Stimulated activated CD8-positive, alpha-beta memory T cell treated with anti-CD3 and anti-CD28 coated beads, Interleukin-7, amount 100 ng/mL, for 1 hour (primary cell): ENCODE measurements at regions not wholly inside any gene's neighbourhood (a gene's known extent, or its start where the extent isn't known, plus 50 kb on each side); places are given as distances from the start of the nearest gene placed in this dataset.
"Not testable (repeated sequence)": the region's sequence is repeated elsewhere in the genome, so short reads cannot be mapped to it uniquely, and the experiment has no call there.

Experiments
- DNase-seq, 2 donors: peaks; one replicate each; pipeline ENCODE4 v3.0.0-alpha.2; 2020; ENCODE audit warnings: low read depth in 2 of 2

DNA sequence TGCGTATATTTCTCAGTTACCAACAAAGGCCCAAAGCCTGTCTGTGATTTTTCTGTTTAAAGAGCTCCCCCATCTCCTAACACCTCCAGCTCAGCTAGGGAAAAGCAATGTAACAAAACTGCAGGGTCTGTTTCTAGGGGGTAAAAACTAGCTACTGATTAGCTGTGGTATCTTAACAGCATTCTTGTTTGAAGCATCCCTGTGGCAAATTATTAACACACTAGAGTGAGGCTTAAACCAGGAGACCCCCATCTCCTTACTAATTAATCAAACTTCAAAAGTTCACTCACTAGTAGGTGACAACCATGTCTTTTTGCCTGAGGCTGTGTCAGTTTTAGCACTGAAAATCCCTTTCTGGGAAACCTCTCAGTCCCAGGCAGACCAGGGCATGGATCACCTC lies 186.2 kb upstream of the PARD3B start:
- DNase-seq = no peak

- DNase-seq = no peak
Observed at GRCh38 chr2:204360218-204361007, 184.9 kb upstream of the PARD3B start.

- DNase-seq = no peak
Observed at GRCh38 chr2:204361738-204362137, 183.5 kb upstream of the PARD3B start.

DNA sequence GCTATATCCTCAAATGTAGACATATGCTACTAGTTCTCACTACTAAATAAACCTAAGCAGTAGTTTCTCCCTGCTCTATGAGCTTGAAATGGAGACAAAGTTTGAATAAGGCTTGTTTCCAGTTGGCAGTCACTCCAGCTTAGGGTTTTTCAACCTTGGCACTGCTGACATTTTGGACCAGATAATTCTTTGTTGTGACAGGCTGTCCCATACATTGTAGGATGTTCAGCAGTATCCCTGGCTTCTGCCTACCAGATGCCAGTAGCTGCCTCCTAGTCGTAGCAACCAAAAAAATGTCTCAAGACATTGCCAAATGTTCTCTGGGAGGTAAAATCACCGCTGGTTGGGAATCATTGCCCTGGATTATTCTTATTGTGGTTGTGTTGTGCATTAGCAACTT lies 182.7 kb upstream of the PARD3B start:
- DNase-seq = no peak

GRCh38 chr2:204363513-204363912 lies 181.8 kb upstream of the PARD3B start:
- DNase-seq = no peak

GRCh38 chr2:204364860-204365535 lies 180.3 kb upstream of the PARD3B start:
- DNase-seq = no peak

- DNase-seq = no peak
Observed at GRCh38 chr2:204365811-204366210, 179.5 kb upstream of the PARD3B start.

DNA sequence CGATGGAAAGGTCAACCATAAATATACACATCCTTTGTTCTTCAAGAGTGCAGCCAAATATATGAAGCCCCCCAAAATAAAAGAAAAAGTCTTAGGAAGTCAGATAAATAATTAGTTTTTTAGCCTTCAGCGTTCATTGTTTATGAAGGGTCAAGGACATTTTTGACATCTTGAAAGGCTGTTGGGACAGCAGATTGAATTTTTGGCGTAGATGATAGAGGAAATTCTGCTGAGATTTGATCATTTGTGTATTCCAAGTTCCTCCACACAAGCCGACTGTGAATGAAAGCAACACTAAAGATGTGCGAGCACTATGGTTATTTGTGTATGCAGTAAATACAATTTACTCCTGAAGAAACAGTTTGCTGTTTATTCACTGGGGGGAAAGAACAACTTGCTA lies 177.8 kb upstream of the PARD3B start:
- DNase-seq = no peak

DNA sequence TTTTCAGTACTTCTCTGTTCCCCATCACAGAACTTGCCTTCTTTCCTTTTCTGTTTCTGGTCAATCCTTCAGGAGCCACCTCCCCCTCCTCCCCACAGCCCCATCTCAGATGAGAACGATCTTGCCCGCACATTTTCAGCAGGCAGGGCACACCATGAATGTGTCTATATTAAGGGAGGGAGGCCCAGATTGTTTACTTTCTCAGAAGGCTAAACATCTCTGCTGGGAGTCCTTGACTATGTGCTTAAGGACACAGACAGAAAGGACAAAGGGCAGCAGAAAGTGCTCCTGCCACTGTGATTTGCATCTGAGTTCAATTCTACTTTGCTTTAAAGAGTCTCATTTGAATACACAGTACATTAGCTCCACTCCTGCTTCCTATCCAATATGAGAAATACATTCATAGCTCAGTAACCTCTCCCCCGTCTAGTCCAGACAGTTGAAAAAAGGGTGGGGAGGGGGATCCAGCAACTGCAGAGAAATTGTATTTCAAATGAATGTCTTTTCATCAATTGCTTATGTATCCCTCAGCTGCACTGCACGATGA lies 175.0 kb upstream of the PARD3B start:
- no peak for DNase-seq

GRCh38 chr2:204373942-204374341 lies 171.3 kb upstream of the PARD3B start:
- no peak for DNase-seq

DNA sequence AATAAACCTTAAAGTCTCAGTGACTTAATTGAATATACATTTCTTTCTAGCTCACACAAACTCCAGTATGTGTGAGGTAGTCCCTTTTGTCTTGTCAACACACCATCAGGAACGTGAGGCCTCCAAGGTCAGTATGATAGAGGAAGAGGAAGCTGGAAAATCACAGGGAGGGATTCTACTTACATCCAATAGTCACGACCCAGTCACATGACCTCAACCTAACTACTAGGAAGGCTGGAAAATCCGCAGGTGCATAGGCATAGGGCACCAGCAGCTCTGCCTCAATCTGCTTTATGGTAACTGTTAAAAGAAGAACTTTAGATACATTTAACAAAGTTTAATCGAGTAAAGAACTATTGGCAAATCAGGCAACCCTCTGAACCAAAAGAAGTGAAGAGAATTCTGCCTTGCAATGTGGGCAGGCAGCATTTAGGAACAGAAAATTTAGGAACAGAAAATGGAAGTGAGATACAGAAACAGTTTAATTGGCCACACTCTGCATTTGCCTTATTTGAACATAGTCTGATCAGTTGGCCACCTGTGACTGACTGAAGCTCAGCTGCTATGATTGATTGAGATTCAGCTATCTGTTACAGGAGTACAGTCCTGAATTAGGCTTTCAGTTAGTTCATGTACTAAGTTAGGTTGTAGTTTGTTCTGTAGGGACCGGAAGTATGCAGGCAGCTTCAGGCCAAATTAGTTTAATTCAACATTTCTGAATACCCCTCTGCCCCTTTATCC lies 165.0 kb upstream of the PARD3B start:
- DNase-seq = no peak

DNA sequence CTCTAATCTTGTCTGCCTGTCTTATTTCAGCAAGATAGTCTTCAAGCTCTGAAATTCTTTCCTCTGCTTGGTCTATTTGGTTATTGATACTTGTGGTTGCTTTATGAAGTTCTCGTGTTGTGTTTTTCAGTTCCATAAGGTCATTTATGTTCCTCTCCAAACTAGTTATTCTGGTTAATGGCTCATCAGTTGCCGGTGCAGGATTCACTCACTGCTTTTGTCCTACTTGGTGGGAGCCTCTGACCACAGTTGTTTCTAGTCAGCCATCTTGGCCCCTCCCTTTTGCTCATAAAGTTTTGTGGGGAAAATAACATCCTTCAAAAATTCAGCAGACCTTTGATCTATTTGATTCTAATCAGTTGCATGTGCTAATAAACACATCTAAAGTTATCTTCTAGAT lies 158.6 kb upstream of the PARD3B start:
- no peak for DNase-seq

GRCh38 chr2:204389120-204389519 lies 156.2 kb upstream of the PARD3B start:
- no peak for DNase-seq

- no peak for DNase-seq
Observed at GRCh38 chr2:204389856-204390255, 155.4 kb upstream of the PARD3B start.

DNA sequence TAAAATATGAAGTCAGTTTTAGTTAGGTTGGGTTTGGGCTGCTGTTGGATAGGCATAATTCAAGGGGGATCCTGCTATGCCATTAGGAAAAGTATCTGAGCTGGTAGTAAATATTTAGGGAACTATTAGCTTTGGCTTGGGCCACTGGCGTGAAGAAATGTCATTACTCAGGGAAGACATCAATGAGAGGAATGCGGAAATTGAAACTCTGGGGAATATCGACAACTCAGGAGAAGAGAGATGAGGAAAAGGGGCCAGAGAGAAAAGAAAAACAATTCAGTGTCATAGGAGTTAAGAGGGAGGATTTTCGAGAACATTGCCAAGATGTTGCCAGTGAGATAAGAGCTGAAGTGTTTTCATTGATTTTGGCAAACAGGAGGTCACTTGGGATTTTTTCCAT lies 149.7 kb upstream of the PARD3B start:
- DNase-seq = no peak

DNA sequence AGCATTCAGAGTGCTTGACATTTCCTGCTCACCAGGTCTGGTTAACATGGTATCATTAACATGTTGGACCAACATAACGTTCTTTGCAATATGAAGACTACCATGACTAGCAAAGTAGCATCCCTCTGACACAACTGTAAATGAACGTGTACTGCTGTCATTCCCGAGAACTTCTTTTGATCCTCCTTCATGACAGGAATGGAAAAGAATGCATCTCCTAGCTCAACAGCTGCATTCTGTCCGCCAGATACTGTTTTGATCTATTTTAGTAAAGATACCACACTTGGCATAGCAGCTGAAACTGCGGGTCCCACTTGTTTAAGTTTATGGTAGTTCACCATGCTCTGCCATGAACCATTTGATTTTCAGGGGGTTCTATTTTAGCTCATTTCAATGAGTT lies 144.2 kb upstream of the PARD3B start:
- DNase-seq = no peak

DNA sequence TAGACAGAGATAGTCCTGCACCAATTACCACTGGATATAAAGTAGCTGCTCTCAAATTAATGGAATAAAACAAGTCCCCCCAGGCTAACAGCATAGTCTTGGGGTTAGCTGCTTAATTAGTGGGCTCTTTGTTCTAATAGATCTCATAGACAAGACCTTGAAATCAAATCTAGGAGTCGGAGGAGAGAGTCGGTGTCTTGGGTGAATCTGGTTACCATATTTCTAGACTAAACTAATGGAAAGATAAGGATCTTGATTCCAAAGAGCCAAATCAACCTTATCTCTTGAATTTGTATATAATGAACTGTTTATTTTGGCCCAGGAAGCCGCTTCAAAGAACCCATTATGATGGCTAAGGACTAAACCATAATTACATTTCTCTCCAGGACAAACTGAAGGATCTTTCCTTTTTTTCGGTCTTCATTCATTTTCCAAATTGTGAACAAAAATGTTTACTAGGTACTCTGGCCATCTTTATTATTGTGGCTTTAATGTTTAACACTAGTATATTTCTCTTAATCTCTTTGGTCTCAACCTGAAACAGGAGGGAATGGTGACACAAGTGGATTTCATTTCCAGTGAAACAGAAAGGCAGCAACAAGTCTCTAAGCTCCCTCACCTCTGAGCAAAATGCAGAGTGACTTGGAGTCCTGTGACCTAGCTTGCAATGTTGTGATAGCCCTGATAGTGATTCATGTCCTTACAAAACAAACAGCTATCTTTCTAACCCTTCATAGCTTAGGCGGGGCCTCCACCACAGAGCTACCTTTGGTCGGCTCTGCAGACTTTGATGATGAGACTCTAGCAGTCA lies 137.9 kb upstream of the PARD3B start:
- no peak for DNase-seq

- DNase-seq = not testable (repeated sequence)
Observed at GRCh38 chr2:204412782-204413181, 132.5 kb upstream of the PARD3B start.

- DNase-seq = no peak
Observed at GRCh38 chr2:204415406-204416181, 129.7 kb upstream of the PARD3B start.

DNA sequence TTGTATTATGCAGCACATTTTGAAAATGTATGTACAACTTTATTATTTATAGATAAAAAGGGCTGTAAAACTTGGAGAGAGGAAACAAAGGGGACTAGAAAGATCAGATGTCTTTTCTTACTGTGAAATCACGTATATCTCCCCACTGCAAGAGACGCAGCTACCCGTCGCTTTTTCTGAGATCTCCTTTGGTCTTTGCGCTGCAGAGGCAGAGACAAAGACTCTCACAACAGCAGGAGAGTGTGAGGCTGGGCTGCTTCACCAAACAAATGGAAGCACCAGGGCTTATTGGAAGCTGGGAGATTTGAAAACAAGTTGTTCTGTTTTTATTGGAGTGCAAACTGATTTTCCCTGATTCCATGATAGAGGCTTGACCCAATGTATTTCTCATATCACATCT lies 129.0 kb upstream of the PARD3B start:
- no peak for DNase-seq

DNA sequence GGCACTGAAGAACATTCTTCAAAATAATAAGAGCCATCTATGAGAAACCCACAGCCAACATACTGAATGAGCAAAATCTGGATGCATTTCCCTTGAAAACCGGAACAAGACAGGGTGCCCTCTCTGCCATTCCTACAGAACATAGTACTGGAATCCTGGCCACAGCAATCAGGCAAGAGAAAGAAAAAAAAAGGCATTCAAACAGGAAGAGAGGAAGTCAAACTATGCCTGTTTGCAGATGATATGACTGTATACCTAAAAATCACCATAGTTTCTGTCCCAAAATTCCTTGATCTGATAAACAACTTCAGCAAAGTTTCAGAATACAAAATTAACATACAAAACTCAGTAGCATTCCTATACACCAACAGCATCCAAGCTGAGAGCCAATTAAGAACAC lies 119.5 kb upstream of the PARD3B start:
- DNase-seq = no peak
